ENCODE measurements at regions not wholly inside any gene's neighbourhood (a gene's known extent, or its start where the extent isn't known, plus 50 kb on each side); places are given as distances from the start of the nearest gene placed in this dataset.
A peak's percentile ranks its signal among the peaks of the same experiment; 100 is the strongest.
"Not testable (repeated sequence)": the region's sequence is repeated elsewhere in the genome, so short reads cannot be mapped to it uniquely, and the experiment has no call there.

GRCh38 chr22:47406180-47406834, 643.9 kb downstream of the TBC1D22A start:
- no peaks in the 10 kb centered on the region for H3K27me3 ChIP-seq
- H4K20me1 ChIP-seq: peaks cover 0 to 4% (median 0%) of the 10 kb centered on the region in 11 experiments; a peak in 1 of 22 replicates
- no peak overlapping the region for H3K9ac ChIP-seq
- no peak overlapping the region for H3K27ac ChIP-seq
- H3K4me2 ChIP-seq: no peak overlapping the region
- no peak overlapping the region for H3K4me3 ChIP-seq
- no peak for TF ChIP-seq Cebpa-rat (IDR thresholded peaks at IDR 0.05)
- H3K4me1 ChIP-seq: peaks cover 20 to 43% (median 30%) of the 10 kb centered on the region in 10 experiments
- H3K36me3 ChIP-seq: no peaks in the 10 kb centered on the region
- no peaks in the 10 kb centered on the region for H3K9me3 ChIP-seq (replicated peaks in 1 of 11)

- not testable (repeated sequence) for H3K9ac ChIP-seq; H4K20me1 ChIP-seq; H3K4me3 ChIP-seq; H3K27me3 ChIP-seq; H3K27ac ChIP-seq; H3K36me3 ChIP-seq; H3K4me2 ChIP-seq; H3K9me3 ChIP-seq (replicated peaks in 1 of 11)
- H3K4me1 ChIP-seq: peaks cover 26 to 47% (median 40%) of the 10 kb centered on the region in 10 experiments
Measured at GRCh38 chr22:47405222-47405621, 642.8 kb downstream of the TBC1D22A start.

GRCh38 chr22:47402876-47403525, 640.6 kb downstream of the TBC1D22A start:
- no peaks in the 10 kb centered on the region for H3K9me3 ChIP-seq (replicated peaks in 1 of 11)
- H3K4me1 ChIP-seq: peaks cover 31 to 62% (median 54%) of the 10 kb centered on the region in 10 experiments
- H3K36me3 ChIP-seq: no peaks in the 10 kb centered on the region
- H3K27ac ChIP-seq: peak overlapping the region in 9 of 11 experiments; percentile 11 to 80 (median 68); a peak in 17 of 22 replicates
- H3K9ac ChIP-seq: peak overlapping the region in 8 of 11 experiments; percentile 47 to 71 (median 60); a peak in 15 of 22 replicates
- peak overlapping the region in 5 of 10 experiments; percentile 31 to 52 (median 45); a peak in 5 of 20 replicates for H3K4me3 ChIP-seq
- no peaks in the 10 kb centered on the region for H3K27me3 ChIP-seq
- H3K4me2 ChIP-seq: peak overlapping the region; percentile 68 to 90 (median 83)
- no peak for TF ChIP-seq Cebpa-rat (IDR thresholded peaks at IDR 0.05)
- 0 out of 22 replicates have a peak, but pooled peaks cover 0 to 4% (median 0%) of the 10 kb centered on the region in 11 experiments for H4K20me1 ChIP-seq

DNA sequence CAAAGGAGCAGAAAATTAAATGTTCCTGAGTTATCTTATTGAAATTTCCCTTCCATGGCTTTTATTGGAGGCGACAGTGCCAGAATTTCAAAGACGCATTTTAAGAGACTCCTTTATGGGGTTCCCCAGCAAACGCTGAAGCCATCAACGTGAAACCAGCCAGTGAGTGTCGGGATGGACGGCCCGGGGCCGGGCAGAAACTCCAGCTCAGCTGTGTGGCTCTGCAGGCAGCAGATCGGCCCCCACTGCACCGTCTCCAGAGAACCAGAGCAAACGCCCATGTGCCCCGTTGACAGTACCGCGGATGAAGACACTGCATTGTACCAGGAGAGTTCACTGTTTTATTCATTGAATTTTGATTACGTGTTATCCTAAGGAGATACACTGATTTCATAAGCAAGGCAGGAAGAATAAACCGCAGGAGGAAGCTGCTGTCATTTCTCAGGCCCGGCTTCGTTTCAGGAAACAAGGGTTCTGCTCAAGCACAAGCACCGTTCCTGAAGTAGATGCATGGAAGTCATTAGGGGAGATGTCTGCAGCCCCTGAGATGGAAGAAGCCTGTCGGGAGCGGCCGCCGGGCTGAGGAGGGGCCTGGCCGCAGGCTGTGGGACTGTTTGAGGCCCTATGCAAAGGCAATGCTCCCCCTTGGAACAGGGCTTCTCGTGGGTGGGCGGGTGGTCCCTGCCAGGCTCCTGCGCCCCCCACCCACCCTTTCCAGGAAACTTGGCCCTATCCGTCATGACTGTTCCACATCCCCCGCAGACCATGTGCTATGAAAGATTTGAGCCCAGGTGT, 639.7 kb downstream of the TBC1D22A start:
- H4K20me1 ChIP-seq: 0 out of 22 replicates have a peak, but pooled peaks cover 0 to 4% (median 0%) of the 10 kb centered on the region in 11 experiments
- TF ChIP-seq Cebpa-rat (IDR thresholded peaks at IDR 0.05): peak in 2 of 11 experiments; percentile 50 to 65; a peak in 3 of 22 replicates
- H3K9me3 ChIP-seq (replicated peaks in 1 of 11): no peaks in the 10 kb centered on the region
- peak overlapping the region; percentile 68 to 90 (median 83) for H3K4me2 ChIP-seq
- H3K4me3 ChIP-seq: peak overlapping the region in 6 of 10 experiments; percentile 31 to 52 (median 42); a peak in 8 of 20 replicates
- no peaks in the 10 kb centered on the region for H3K27me3 ChIP-seq
- peaks cover 31 to 66% (median 55%) of the 10 kb centered on the region in 10 experiments for H3K4me1 ChIP-seq
- H3K27ac ChIP-seq: peak overlapping the region in 9 of 11 experiments; percentile 11 to 80 (median 69); a peak in 17 of 22 replicates
- peak overlapping the region in 8 of 11 experiments; percentile 47 to 71 (median 60); a peak in 16 of 22 replicates for H3K9ac ChIP-seq
- H3K36me3 ChIP-seq: no peaks in the 10 kb centered on the region

- TF ChIP-seq Cebpa-rat (IDR thresholded peaks at IDR 0.05): no peak
- peaks cover 32 to 72% (median 62%) of the 10 kb centered on the region in 10 experiments for H3K4me1 ChIP-seq
- H3K4me2 ChIP-seq: peak overlapping the region; percentile 68 to 90 (median 83)
- H3K27me3 ChIP-seq: no peaks in the 10 kb centered on the region
- H3K9ac ChIP-seq: peak overlapping the region in 8 of 11 experiments; percentile 41 to 71 (median 60); a peak in 11 of 22 replicates
- H4K20me1 ChIP-seq: 0 out of 22 replicates have a peak, but pooled peaks cover 0 to 4% (median 0%) of the 10 kb centered on the region in 11 experiments
- no peaks in the 10 kb centered on the region for H3K36me3 ChIP-seq
- H3K4me3 ChIP-seq: peak overlapping the region in 1 of 10 experiments; percentile 11; a peak in 2 of 20 replicates
- peak overlapping the region in 9 of 11 experiments; percentile 10 to 80 (median 69); a peak in 17 of 22 replicates for H3K27ac ChIP-seq
- no peaks in the 10 kb centered on the region for H3K9me3 ChIP-seq (replicated peaks in 1 of 11)
Measured at GRCh38 chr22:47401592-47401898, 639.1 kb downstream of the TBC1D22A start.

- Histone ChIP-seq H3K36me3 (no peaks in the 10 kb centered on the region), H3K4me2 (peak overlapping the region; percentile 68 to 90 (median 83)), H3K4me1 (peaks cover 38 to 78% (median 68%) of the 10 kb centered on the region in 10 experiments), H3K9ac (peak overlapping the region in 5 of 11 experiments; percentile 60 to 71 (median 65); a peak in 8 of 22 replicates), H3K9me3 (replicated peaks in 1 of 11) (no peaks in the 10 kb centered on the region), H4K20me1 (0 out of 22 replicates have a peak, but pooled peaks cover 0 to 4% (median 0%) of the 10 kb centered on the region in 11 experiments), H3K27ac (peak overlapping the region in 8 of 11 experiments; percentile 63 to 80 (median 69); a peak in 16 of 22 replicates), H3K4me3 (peak overlapping the region in 1 of 10 experiments; percentile 11; a peak in 2 of 20 replicates), H3K27me3 (no peaks in the 10 kb centered on the region)
- TF ChIP-seq Cebpa-rat (IDR thresholded peaks at IDR 0.05): no peak
Measured at GRCh38 chr22:47400701-47401591, 638.5 kb downstream of the TBC1D22A start.

DNA sequence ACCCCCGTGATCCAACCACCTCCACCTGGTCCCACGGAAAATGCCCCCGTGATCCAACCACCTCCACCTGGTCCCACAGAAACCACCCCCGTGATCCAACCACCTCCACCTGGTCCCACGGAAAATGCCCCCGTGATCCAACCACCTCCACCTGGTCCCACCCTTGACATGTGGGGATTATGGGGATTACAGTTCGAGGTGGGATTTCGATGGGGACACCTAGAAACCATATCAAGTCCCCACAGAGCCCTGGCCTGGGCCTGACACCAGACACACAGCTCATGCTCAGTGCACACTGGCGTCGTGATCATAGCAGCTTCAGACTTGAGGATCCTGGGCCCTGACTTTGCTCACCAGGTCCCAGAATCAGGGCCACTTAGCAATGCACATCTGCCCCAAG, 637.7 kb downstream of the TBC1D22A start:
- H3K36me3 ChIP-seq; H3K9me3 ChIP-seq (replicated peaks in 1 of 11); H4K20me1 ChIP-seq; H3K27me3 ChIP-seq; H3K4me3 ChIP-seq; H3K9ac ChIP-seq: not testable (repeated sequence)
- H3K4me1 ChIP-seq: peaks cover 45 to 86% (median 76%) of the 10 kb centered on the region in 10 experiments
- peak overlapping the region in 4 of 11 experiments; percentile 21 to 80 (median 70); a peak in 4 of 22 replicates for H3K27ac ChIP-seq
- peak overlapping the region in 9 of 11 experiments; percentile 78 to 90 (median 84); a peak in 17 of 22 replicates for H3K4me2 ChIP-seq
